SK-N-SH treated with all-trans-retinoic acid at 6 μM for 48 hours (cell line): ENCODE measurements at regions not wholly inside any gene's neighbourhood (a gene's known extent, or its start where the extent isn't known, plus 50 kb on each side); places are given as distances from the start of the nearest gene placed in this dataset.

Experiments
- ATAC-seq: fragments of 200-7000 bp; cut with Tn5 transposase; 3 replicates; pipeline ENCODE4 v1.9.1; 2020; ENCODE audit warnings: mild to moderate bottlenecking, moderate library complexity
- ARNTL ChIP-seq: fragments of 450-650 bp; formaldehyde crosslinking; IDR thresholded peaks from 2 replicates; pipeline ENCODE4 v1.5.0; 2020; ENCODE audit warnings: low read depth, mild to moderate bottlenecking, moderate library complexity, borderline replicate concordance
- BACH2 ChIP-seq: fragments of 250-450 bp; sonication (Bioruptor Pico); IDR thresholded peaks from 2 replicates; pipeline ENCODE4 v1.9.0; 2021; ENCODE audit warnings: mild to moderate bottlenecking, borderline replicate concordance
- CREB5 ChIP-seq: fragments of 250-450 bp; sonication (Bioruptor Pico); IDR thresholded peaks from 2 replicates; pipeline ENCODE4 v1.5.1; 2020; ENCODE audit warnings: low read depth, mild to moderate bottlenecking, moderate library complexity
- CSRNP3 ChIP-seq: fragments of 250-450 bp; sonication (Bioruptor Pico); IDR thresholded peaks from 2 replicates; pipeline ENCODE4 v1.5.1; 2021; ENCODE audit warnings: mild to moderate bottlenecking, moderate library complexity
- ESRRG ChIP-seq: fragments of 250-450 bp; sonication (Bioruptor Pico); IDR thresholded peaks from 2 replicates; pipeline ENCODE4 v1.6.1; 2021; ENCODE audit warnings: mild to moderate bottlenecking
- GLIS3 ChIP-seq: fragments of 250-450 bp; sonication (Bioruptor Pico); IDR thresholded peaks from 2 replicates; pipeline ENCODE4 v1.5.0; 2020; ENCODE audit warnings: mild to moderate bottlenecking, moderate library complexity
- POU6F1 ChIP-seq: fragments of 250-450 bp; sonication (Bioruptor Pico); IDR thresholded peaks from 2 replicates; pipeline ENCODE4 v1.8.0; 2021; ENCODE audit warnings: low read depth, mild to moderate bottlenecking, moderate library complexity, borderline replicate concordance
- PPARA ChIP-seq: fragments of 250-450 bp; sonication (Bioruptor Pico); IDR thresholded peaks from 2 replicates; pipeline ENCODE4 v1.5.0; 2020; ENCODE audit warnings: mild to moderate bottlenecking, borderline replicate concordance
- RARB ChIP-seq: fragments of 250-450 bp; sonication (Bioruptor Pico); IDR thresholded peaks from 2 replicates; pipeline ENCODE4 v1.8.0; 2021; ENCODE audit warnings: mild to moderate bottlenecking, moderate library complexity
- SNAI2 ChIP-seq: fragments of 250-450 bp; sonication (Bioruptor Pico); IDR thresholded peaks from 2 replicates; pipeline ENCODE4 v1.5.0; 2020; ENCODE audit warnings: mild to moderate bottlenecking, moderate library complexity
- TCF4 ChIP-seq: fragments of 250-450 bp; sonication (Bioruptor Pico); IDR thresholded peaks from 2 replicates; pipeline ENCODE4 v1.8.0; 2021; ENCODE audit warnings: mild to moderate bottlenecking, moderate library complexity, borderline replicate concordance
- TOX ChIP-seq: fragments of 250-450 bp; sonication (Bioruptor Pico); IDR thresholded peaks from 2 replicates; pipeline ENCODE4 v1.8.0; 2021; ENCODE audit warnings: mild to moderate bottlenecking, moderate library complexity, borderline replicate concordance
- TSHZ2 ChIP-seq: fragments of 250-450 bp; sonication (Bioruptor Pico); IDR thresholded peaks from 2 replicates; pipeline ENCODE4 v1.5.0; 2020; ENCODE audit warnings: mild to moderate bottlenecking, moderate library complexity
- ZC3H10 ChIP-seq: fragments of 250-450 bp; sonication (Bioruptor Pico); IDR thresholded peaks from 2 replicates; pipeline ENCODE4 v1.5.1; 2021; ENCODE audit warnings: mild to moderate bottlenecking, moderate library complexity
- ZFP3 ChIP-seq: fragments of 250-450 bp; sonication (Bioruptor Pico); IDR thresholded peaks from 2 replicates; pipeline ENCODE4 v1.5.0; 2020; ENCODE audit warnings: mild to moderate bottlenecking, moderate library complexity
- ZFP30 ChIP-seq: fragments of 450-650 bp; formaldehyde crosslinking; IDR thresholded peaks from 2 replicates; pipeline ENCODE4 v1.5.0; 2022; ENCODE audit warnings: mild to moderate bottlenecking, moderate library complexity
- ZNF565 ChIP-seq: fragments of 450-650 bp; formaldehyde crosslinking; conservative IDR thresholded peaks from 2 replicates; pipeline ENCODE4 v1.5.0; 2020; ENCODE audit warnings: low read depth, mild to moderate bottlenecking, moderate library complexity
- ZNF70 ChIP-seq: fragments of 450-650 bp; formaldehyde crosslinking; IDR thresholded peaks from 2 replicates; pipeline ENCODE4 v1.5.0; 2020; ENCODE audit warnings: mild to moderate bottlenecking, moderate library complexity
- ZNF8 ChIP-seq: fragments of 450-650 bp; formaldehyde crosslinking; IDR thresholded peaks from 2 replicates; pipeline ENCODE4 v1.5.0; 2020; ENCODE audit warnings: mild to moderate bottlenecking, moderate library complexity

GRCh38 chr10:37685741-37686683 lies 171.4 kb downstream of the ZNF248 start:
- TF ChIP-seq ZFP30 (CRISPR knock-in tag) (no peak), ZNF565 (no peak), GLIS3 (CRISPR knock-in tag) (no peak), TSHZ2 (no peak), ESRRG (no peak), TOX (CRISPR knock-in tag) (no peak), BACH2 (CRISPR knock-in tag) (no peak), CREB5 (CRISPR knock-in tag) (no peak), TCF4 (no peak), ARNTL (CRISPR knock-in tag) (no peak), PPARA (CRISPR knock-in tag) (no peak), CSRNP3 (CRISPR knock-in tag) (no peak)
- TF ChIP-seq, all 23 proteins: peak for 0
- ATAC-seq: no peak

GRCh38 chr10:37684765-37685164 lies 172.6 kb downstream of the ZNF248 start:
- no peak for ATAC-seq
- TF ChIP-seq ZNF565 (no peak), SNAI2 (CRISPR knock-in tag) (no peak), PPARA (CRISPR knock-in tag) (no peak), ZC3H10 (no peak)
- TF ChIP-seq, all 23 proteins: peak for 0

GRCh38 chr10:37682617-37683016 lies 174.8 kb downstream of the ZNF248 start:
- ATAC-seq: no peak
- TF ChIP-seq BACH2 (CRISPR knock-in tag) (no peak), ARNTL (CRISPR knock-in tag) (no peak), ZNF70 (no peak), ZC3H10 (no peak), SNAI2 (CRISPR knock-in tag) (no peak), TCF4 (no peak), ESRRG (no peak)

GRCh38 chr10:37681617-37681999 lies 175.8 kb downstream of the ZNF248 start:
- no peak for ATAC-seq
- no peak for TF ChIP-seq RARB (CRISPR knock-in tag)
- TF ChIP-seq ZNF565: no peak
- no peak for TF ChIP-seq ZFP3
- no peak for TF ChIP-seq BACH2 (CRISPR knock-in tag)
- no peak for TF ChIP-seq ZFP30 (CRISPR knock-in tag)
- TF ChIP-seq CREB5 (CRISPR knock-in tag): no peak
- no peak for TF ChIP-seq TSHZ2
- TF ChIP-seq POU6F1 (CRISPR knock-in tag): no peak
- no peak for TF ChIP-seq SNAI2 (CRISPR knock-in tag)
- TF ChIP-seq ZNF8 (CRISPR knock-in tag): no peak
